ENCODE measurements at regions not wholly inside any gene's neighbourhood (a gene's known extent, or its start where the extent isn't known, plus 50 kb on each side); places are given as distances from the start of the nearest gene placed in this dataset.

GRCh38 chr13:60220072-60220471 lies 56.3 kb upstream of the DIAPH3 start:
- TF ChIP-seq CTCF (conservative IDR thresholded peaks at IDR 0.05 in 1 of 2, IDR thresholded peaks at IDR 0.05 in 1 of 2; ENCODE audit: low read depth in 1 of 2, low read length in 2 of 2) (no peak), EZH2 (IDR thresholded peaks at IDR 0.05; ENCODE audit: low read length, missing control alignments) (no peak)
